ENCODE measurements at regions not wholly inside any gene's neighbourhood (a gene's known extent, or its start where the extent isn't known, plus 50 kb on each side); places are given as distances from the start of the nearest gene placed in this dataset.
A peak's percentile ranks its signal among the peaks of the same experiment; 100 is the strongest.

- DNase-seq (ENCODE audit: low spot score): no peak
Observed at GRCh38 chr3:16113704-16114103, 60.8 kb upstream of the GALNT15 start.

- DNase-seq (ENCODE audit: low spot score): no peak
Observed at GRCh38 chr3:16114429-16114828, 60.1 kb upstream of the GALNT15 start.

DNA sequence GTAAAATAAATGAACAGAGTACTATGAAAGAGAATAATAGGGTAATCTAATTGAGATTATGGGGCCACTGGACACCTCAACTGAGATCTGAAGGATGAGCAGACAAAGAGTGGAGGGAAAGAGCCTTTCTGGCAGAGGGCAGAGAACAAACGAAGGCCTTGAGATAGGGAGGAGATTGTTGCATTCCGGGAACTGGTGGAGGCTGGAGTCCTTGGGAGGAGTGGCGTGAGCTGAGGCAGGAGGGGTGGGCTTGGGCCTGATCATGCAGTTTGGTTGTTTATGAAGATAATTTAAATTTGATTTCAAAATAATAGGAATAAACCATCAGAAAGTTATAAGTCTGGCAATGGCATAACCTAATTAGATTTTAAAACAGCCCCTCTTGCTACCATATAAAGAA, 59.5 kb upstream of the GALNT15 start:
- DNase-seq (ENCODE audit: low spot score): no peak

- no peak for DNase-seq (ENCODE audit: low spot score)
Observed at GRCh38 chr3:16118396-16118795, 56.1 kb upstream of the GALNT15 start.

DNA sequence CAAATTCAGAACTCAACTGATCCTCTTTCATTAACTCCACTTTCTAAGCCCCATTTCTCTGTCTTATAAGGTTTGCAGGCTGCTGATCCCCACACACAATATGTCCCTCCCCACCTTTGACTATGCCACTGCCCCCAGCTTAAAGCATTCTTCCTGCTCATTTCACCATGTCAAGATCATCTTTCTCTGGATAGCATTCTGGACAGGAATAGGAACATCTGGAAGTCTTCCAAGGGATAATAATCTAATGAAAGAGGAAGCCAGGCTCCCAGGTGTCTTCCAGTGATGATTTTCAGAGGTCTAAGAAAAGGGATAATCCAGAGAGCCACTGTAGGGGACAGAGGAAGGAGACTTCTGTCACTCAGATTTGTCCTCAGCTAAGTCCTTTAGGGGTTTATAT, 54.6 kb upstream of the GALNT15 start:
- no peak for DNase-seq (ENCODE audit: low spot score)

- DNase-seq (ENCODE audit: low spot score): no peak
Observed at GRCh38 chr3:16121391-16121790, 53.1 kb upstream of the GALNT15 start.

DNA sequence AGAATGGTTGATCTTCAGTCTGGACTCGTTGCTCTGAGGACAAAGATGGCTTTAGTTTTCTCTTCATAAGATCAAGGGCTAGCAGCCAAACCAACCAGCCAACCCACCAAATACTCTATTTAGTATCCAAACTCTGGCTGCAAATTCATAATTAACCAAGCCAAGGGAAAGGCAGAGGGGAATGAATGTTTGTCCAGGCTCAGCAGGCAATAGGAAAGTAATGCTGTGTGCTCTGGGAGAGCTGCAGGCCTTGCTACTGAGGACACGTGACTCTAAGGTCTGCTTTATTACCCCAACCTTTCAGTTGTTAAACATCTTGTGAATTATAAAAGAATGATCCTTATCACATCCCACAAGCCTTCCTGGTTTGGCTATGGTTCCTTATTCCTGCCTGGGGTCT, 52.3 kb upstream of the GALNT15 start:
- DNase-seq (ENCODE audit: low spot score): peak; percentile 81

- no peak for DNase-seq (ENCODE audit: low spot score)
Observed at GRCh38 chr3:16122661-16123060, 51.8 kb upstream of the GALNT15 start.

DNA sequence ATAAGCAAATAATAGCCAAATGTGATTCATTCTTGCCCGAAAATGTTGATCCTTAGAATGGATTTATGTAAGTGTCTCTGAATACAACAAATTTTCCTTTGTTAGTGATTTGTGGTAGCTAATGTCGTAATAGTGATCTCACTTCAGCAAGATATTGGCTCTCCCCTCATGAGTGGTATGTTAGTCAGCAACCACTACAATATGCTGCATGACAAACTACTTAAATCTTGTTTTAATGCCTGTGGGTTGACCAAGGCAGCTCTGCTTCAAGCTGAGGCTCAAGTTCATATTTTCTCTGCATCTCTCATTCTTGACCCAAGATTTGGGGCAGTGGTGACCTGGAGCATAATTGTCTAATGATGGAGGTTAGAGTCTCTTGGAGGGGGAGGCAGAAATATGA, 49.8 kb upstream of the GALNT15 start:
- DNase-seq (ENCODE audit: low spot score): no peak

Measured in pons (tissue), 1 donor.